Panc1 (cell line): ENCODE measurements at regions not wholly inside any gene's neighbourhood (a gene's known extent, or its start where the extent isn't known, plus 50 kb on each side); places are given as distances from the start of the nearest gene placed in this dataset.

Experiments used
- ATAC-seq: fragments of 200-7000 bp; cut with Tn5 transposase; 2 replicates; pipeline ENCODE4 v1.9.1; 2020; ENCODE audit warnings: mild to moderate bottlenecking, moderate library complexity
- BruUV-seq: library from RNA; stranded (reverse); fragments of 400-500 nt; replicated peaks from 2 replicates; lab custom pipeline; 2021; lab: Mats Ljungman, UMichigan
- CTCF ChIA-PET: fragments of 300-600 bp; sonication (Branson Sonifier 250); formaldehyde crosslinking; loops from one replicate; lab custom pipeline; 2022; ENCODE audit warnings: antibody characterized with exemption; lab: Charles Lee
- POLR2A ChIA-PET: fragments of 300-600 bp; sonication (Branson Sonifier 250); formaldehyde crosslinking; loops from one replicate; lab custom pipeline; 2022; ENCODE audit warnings: antibody characterized with exemption; lab: Charles Lee
- DNase-seq: peaks from one replicate; pipeline ENCODE4 v3.0.0-alpha.2; 2010; ENCODE audit warnings: low read depth, low spot score
- H3K27ac ChIP-seq: 2 replicates; pipeline ENCODE4 v1.5.1; 2011; ENCODE audit warnings: mild to moderate bottlenecking, low read length, inconsistent platforms
- H3K27me3 ChIP-seq: fragments of 200-500 bp; sonication (Bioruptor generic); 2 replicates; pipeline ENCODE4 v1.6.0; 2014; ENCODE audit warnings: low read length, inconsistent platforms; ENCODE audit not compliant: control insufficient read depth, insufficient read depth
- H3K36me3 ChIP-seq: fragments of 200-500 bp; sonication (Bioruptor generic); 2 replicates; pipeline ENCODE4 v1.5.1; 2014; ENCODE audit warnings: inconsistent platforms, mild to moderate bottlenecking, low read length, moderate library complexity; ENCODE audit not compliant: control insufficient read depth, insufficient read depth
- H3K4me1 ChIP-seq: 2 replicates; pipeline ENCODE4 v1.5.1; 2011; ENCODE audit warnings: inconsistent platforms, mild to moderate bottlenecking, low read length, moderate library complexity; ENCODE audit not compliant: control insufficient read depth, insufficient read depth
- H3K4me3 ChIP-seq, 2 experiments: 2 replicates each; pipeline ENCODE4 v1.5.1; 2011 to 2012; ENCODE audit warnings: low read depth in 2 of 2, low read length in 2 of 2, mild to moderate bottlenecking in 2 of 2, inconsistent platforms in 1 of 2, moderate library complexity in 1 of 2
- H3K9me3 ChIP-seq: fragments of 200-500 bp; sonication (Bioruptor generic); 2 replicates; pipeline ENCODE4 v1.5.1; 2014; ENCODE audit warnings: low read depth, mild to moderate bottlenecking, inconsistent platforms, low read length, moderate library complexity; ENCODE audit not compliant: control insufficient read depth, insufficient read depth
- POLR2AphosphoS5 ChIP-seq: IDR thresholded peaks from 2 replicates; pipeline ENCODE4 v1.6.1; 2012; ENCODE audit warnings: mild to moderate bottlenecking, low read depth, low read length, moderate library complexity
- SIN3A ChIP-seq: IDR thresholded peaks from 2 replicates; pipeline ENCODE4 v1.6.1; 2012; ENCODE audit warnings: low read depth, mild to moderate bottlenecking, low read length, moderate library complexity, borderline replicate concordance; ENCODE audit not compliant: insufficient read depth
- TCF7L2 ChIP-seq: IDR thresholded peaks from 2 replicates; pipeline ENCODE4 v1.6.1; 2011; ENCODE audit warnings: mild to moderate bottlenecking, low read depth, low read length, inconsistent platforms
- in situ Hi-C: cut with HindIII; loops from 2 replicates; pipeline ENCODE4 v1.10.0; 2016; ENCODE audit warnings: low sequenced_read_pairs, low pct_unique_long_range_greater_than_20kb
- intact Hi-C: fragments of 100-400 bp; cut with micrococcal nuclease; formaldehyde crosslinking; loops from one replicate; pipeline ENCODE4 v1.10.0; 2022; ENCODE audit not compliant: unreplicated experiment
- TF ChIP-seq, protein P1 (sequence below), 2 experiments: IDR thresholded peaks; 2 replicates each; pipeline ENCODE4 v1.6.1; 2011 to 2012; ENCODE audit warnings: low read depth in 2 of 2, control low read depth in 1 of 2, low read length in 1 of 2, mild to moderate bottlenecking in 1 of 2, moderate library complexity in 1 of 2; ENCODE audit not compliant: insufficient read depth in 1 of 2
- TF ChIP-seq, protein P2 (sequence below): fragments of 450-650 bp; IDR thresholded peaks from 2 replicates; pipeline ENCODE4 v1.5.1; 2017; ENCODE audit warnings: mild to moderate bottlenecking

DNA sequence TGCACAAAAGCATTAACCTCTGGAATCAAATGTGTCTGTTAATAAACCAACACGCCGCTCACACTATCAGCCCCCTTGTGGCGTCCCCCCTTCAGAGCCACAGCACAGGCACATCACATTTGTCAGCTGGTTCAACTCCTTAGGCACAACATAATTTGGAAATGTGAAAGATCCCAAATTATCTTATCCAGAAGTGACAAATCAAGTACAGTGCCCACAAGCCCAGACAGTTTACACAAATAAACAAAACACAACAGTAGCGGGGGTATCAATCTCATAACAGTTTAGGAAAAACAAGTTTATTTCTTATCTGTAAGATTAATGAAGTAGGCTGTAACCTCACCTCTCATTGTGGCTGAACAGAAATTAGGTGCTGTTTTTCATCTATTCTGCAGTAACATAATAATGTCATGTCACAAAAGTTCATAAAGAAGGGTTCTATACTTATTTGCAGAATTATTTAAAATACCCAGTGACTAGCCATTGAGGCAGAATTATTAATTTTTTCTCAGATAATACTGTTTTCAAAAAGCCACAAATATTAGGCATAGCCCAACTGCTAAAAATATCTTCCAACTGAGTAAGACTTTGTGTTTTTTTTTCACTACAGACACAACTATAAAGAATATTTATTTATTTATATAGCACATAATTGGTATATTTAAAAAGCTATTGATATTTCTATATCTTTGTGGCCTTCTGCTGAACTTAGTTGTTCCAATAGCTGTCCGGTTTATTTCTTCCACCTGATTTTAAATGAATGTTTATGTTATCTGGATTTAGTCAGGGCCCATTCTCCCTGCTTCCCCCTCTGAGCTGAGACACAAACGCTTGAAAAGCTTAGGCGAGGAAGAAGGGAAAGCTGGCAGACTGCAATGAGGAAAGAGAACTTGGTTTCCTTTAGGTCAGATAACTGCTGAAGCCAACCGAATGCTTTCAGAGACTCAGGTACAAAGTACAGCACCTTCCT lies 214.7 kb downstream of the QDPR start:
- ChIA-PET POLR2A (no interaction called here), CTCF (no interaction called here)
- in situ Hi-C loops (no loop called here), intact Hi-C loops (no loop called here)
- DNase-seq (no peak), ATAC-seq (no peak)
- no peaks in the 10 kb centered on the region for H3K27me3 ChIP-seq
- no peak overlapping the region for H3K27ac ChIP-seq
- no peaks in the 10 kb centered on the region for H3K36me3 ChIP-seq
- H3K4me1 ChIP-seq = no peaks in the 10 kb centered on the region
- no TSS peak for BruUV-seq
- TF ChIP-seq, protein P1, sequence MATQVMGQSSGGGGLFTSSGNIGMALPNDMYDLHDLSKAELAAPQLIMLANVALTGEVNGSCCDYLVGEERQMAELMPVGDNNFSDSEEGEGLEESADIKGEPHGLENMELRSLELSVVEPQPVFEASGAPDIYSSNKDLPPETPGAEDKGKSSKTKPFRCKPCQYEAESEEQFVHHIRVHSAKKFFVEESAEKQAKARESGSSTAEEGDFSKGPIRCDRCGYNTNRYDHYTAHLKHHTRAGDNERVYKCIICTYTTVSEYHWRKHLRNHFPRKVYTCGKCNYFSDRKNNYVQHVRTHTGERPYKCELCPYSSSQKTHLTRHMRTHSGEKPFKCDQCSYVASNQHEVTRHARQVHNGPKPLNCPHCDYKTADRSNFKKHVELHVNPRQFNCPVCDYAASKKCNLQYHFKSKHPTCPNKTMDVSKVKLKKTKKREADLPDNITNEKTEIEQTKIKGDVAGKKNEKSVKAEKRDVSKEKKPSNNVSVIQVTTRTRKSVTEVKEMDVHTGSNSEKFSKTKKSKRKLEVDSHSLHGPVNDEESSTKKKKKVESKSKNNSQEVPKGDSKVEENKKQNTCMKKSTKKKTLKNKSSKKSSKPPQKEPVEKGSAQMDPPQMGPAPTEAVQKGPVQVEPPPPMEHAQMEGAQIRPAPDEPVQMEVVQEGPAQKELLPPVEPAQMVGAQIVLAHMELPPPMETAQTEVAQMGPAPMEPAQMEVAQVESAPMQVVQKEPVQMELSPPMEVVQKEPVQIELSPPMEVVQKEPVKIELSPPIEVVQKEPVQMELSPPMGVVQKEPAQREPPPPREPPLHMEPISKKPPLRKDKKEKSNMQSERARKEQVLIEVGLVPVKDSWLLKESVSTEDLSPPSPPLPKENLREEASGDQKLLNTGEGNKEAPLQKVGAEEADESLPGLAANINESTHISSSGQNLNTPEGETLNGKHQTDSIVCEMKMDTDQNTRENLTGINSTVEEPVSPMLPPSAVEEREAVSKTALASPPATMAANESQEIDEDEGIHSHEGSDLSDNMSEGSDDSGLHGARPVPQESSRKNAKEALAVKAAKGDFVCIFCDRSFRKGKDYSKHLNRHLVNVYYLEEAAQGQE (IDR thresholded peaks at IDR 0.05; ENCODE audit: insufficient read depth in 1 of 2, low read depth in 2 of 2, low read length in 1 of 2) = no peak
- TF ChIP-seq TCF7L2 (no peak), POLR2AphosphoS5 (no peak), SIN3A (no peak)
- TF ChIP-seq, protein P2, sequence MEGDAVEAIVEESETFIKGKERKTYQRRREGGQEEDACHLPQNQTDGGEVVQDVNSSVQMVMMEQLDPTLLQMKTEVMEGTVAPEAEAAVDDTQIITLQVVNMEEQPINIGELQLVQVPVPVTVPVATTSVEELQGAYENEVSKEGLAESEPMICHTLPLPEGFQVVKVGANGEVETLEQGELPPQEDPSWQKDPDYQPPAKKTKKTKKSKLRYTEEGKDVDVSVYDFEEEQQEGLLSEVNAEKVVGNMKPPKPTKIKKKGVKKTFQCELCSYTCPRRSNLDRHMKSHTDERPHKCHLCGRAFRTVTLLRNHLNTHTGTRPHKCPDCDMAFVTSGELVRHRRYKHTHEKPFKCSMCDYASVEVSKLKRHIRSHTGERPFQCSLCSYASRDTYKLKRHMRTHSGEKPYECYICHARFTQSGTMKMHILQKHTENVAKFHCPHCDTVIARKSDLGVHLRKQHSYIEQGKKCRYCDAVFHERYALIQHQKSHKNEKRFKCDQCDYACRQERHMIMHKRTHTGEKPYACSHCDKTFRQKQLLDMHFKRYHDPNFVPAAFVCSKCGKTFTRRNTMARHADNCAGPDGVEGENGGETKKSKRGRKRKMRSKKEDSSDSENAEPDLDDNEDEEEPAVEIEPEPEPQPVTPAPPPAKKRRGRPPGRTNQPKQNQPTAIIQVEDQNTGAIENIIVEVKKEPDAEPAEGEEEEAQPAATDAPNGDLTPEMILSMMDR = no peak
- H3K9me3 ChIP-seq = no peaks in the 10 kb centered on the region
- H3K4me3 ChIP-seq = no peak overlapping the region

DNA sequence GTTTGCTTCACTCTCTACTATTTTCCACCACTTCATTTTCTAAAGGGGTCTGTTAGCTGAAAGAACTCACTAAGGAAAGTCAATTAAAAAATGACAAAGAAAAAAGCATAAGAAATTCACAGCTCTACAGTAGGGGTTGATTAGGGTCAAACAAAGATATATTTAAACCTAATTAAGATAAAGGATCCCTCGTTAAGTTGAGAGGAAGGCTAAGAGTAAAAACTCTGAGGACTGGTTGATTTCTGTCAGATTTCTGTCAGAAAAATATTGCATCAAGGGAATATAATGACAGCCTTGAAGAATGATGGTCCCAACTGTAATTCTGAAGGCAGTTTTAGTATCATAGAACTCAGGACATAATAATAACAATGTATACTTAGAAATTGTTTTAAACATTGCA lies 218.0 kb downstream of the QDPR start:
- Histone ChIP-seq H3K9me3 (no peaks in the 10 kb centered on the region), H3K27ac (no peak overlapping the region), H3K4me3 (no peak overlapping the region), H3K36me3 (no peaks in the 10 kb centered on the region), H3K4me1 (no peaks in the 10 kb centered on the region), H3K27me3 (no peaks in the 10 kb centered on the region)
- POLR2A ChIA-PET = no interaction called here
- ATAC-seq = no peak
- in situ Hi-C loops = no loop called here
- TF ChIP-seq, protein P1 (IDR thresholded peaks at IDR 0.05; ENCODE audit: insufficient read depth in 1 of 2, low read depth in 2 of 2, low read length in 1 of 2) = no peak
- TF ChIP-seq SIN3A = no peak
- no peak for TF ChIP-seq TCF7L2
- TF ChIP-seq POLR2AphosphoS5 = no peak
- TF ChIP-seq, protein P2 = no peak
- no peak for DNase-seq
- CTCF ChIA-PET = interaction anchor here (0.6 kb wide), 1 partner anchor 210 kb away, joined by 5 read pairs; no protein-coding TSS in a partner anchor
- BruUV-seq = no TSS peak
- intact Hi-C loops = no loop called here
